ENCODE measurements at regions not wholly inside any gene's neighbourhood (a gene's known extent, or its start where the extent isn't known, plus 50 kb on each side); places are given as distances from the start of the nearest gene placed in this dataset.

DNA sequence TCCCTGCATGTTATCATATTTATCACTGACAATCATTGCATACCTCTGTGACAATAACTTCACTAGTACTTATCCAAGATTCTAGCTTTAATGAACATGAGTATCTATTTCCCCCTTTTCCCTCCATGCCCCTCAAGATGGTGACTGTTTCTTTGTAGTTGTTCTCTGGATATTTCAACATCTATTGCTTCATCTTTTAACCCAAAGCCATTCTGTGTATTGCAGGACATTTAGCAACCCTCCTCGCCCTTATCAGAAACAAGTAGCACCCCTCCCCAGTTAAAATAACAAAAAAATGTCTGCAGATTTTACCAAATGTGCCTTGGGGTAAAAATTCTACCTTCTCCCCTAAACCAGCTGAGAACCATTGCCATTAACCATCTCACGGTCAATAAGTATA is 979.8 kb upstream of the MANEA start:
- no peaks in the 10 kb centered on the region for H3K9me3 ChIP-seq (replicated peaks; ENCODE audit: control insufficient read depth, insufficient read depth, low read length)
- H3K9me1 ChIP-seq (replicated peaks; ENCODE audit: control insufficient read depth, extremely low read depth, insufficient read depth, low read length) = no peaks in the 10 kb centered on the region
- dilution Hi-C loops (cut with MboI; ENCODE audit: extremely low pct_ligation_motif_present, low sequenced_read_pairs) (no loop called here), intact Hi-C loops (cut with micrococcal nuclease) (no loop called here)
- H3K4me3 ChIP-seq (replicated peaks in 1 of 3; ENCODE audit: insufficient read depth in 1 of 3, low read depth in 1 of 3, low read length in 3 of 3) = no peak overlapping the region
- DNase-seq (ENCODE audit: low read depth, low spot score) (no peak), FAIRE-seq (no peak)
- no peaks in the 10 kb centered on the region for H3K27me3 ChIP-seq (ENCODE audit: control insufficient read depth in 2 of 2, insufficient read depth in 2 of 2, low read length in 2 of 2)
- POLR2A ChIA-PET = no interaction called here
- no peaks in the 10 kb centered on the region for H3K79me2 ChIP-seq (ENCODE audit: control insufficient read depth, insufficient read depth, low read length)
- CTCF ChIA-PET = no interaction called here
- H3K9ac ChIP-seq (replicated peaks; ENCODE audit: extremely low read depth, insufficient read depth, low read length) = no peak overlapping the region
- no peak overlapping the region for H3K4me2 ChIP-seq (ENCODE audit: insufficient read depth, low read length)
- H2AFZ ChIP-seq (ENCODE audit: low read depth, low read length) = no peak overlapping the region
- no peak overlapping the region for H3K27ac ChIP-seq (ENCODE audit: insufficient read depth, low read depth, low read length)
- H3K36me3 ChIP-seq (ENCODE audit: control insufficient read depth in 2 of 2, extremely low read depth in 1 of 2, insufficient read depth in 2 of 2, low read length in 2 of 2) = no peaks in the 10 kb centered on the region
- no TSS peak for BruUV-seq (replicated peaks)
- H4K20me1 ChIP-seq (replicated peaks; ENCODE audit: control insufficient read depth, extremely low read depth, insufficient read depth, low read length) = no peaks in the 10 kb centered on the region
- no peaks in the 10 kb centered on the region for H3K4me1 ChIP-seq (ENCODE audit: control insufficient read depth, extremely low read depth, insufficient read depth, low read length)
- TF ChIP-seq EZH2 (IDR thresholded peaks at IDR 0.05; ENCODE audit: borderline replicate concordance, low read depth, low read length, severe bottlenecking) = no peak
- no peak for TF ChIP-seq POLR2A (IDR thresholded peaks at IDR 0.05; ENCODE audit: low read depth, low read length)
- TF ChIP-seq FOS (IDR thresholded peaks at IDR 0.05; ENCODE audit: borderline replicate concordance, insufficient read depth, low read length) = no peak
- no peak for TF ChIP-seq POLR2AphosphoS5 (IDR thresholded peaks at IDR 0.05; ENCODE audit: insufficient read depth, low read depth, low read length)
- no peak for TF ChIP-seq GATA2 (IDR thresholded peaks at IDR 0.05; ENCODE audit: insufficient read depth, insufficient read length, low read depth, low read length)
- TF ChIP-seq, protein P1, sequence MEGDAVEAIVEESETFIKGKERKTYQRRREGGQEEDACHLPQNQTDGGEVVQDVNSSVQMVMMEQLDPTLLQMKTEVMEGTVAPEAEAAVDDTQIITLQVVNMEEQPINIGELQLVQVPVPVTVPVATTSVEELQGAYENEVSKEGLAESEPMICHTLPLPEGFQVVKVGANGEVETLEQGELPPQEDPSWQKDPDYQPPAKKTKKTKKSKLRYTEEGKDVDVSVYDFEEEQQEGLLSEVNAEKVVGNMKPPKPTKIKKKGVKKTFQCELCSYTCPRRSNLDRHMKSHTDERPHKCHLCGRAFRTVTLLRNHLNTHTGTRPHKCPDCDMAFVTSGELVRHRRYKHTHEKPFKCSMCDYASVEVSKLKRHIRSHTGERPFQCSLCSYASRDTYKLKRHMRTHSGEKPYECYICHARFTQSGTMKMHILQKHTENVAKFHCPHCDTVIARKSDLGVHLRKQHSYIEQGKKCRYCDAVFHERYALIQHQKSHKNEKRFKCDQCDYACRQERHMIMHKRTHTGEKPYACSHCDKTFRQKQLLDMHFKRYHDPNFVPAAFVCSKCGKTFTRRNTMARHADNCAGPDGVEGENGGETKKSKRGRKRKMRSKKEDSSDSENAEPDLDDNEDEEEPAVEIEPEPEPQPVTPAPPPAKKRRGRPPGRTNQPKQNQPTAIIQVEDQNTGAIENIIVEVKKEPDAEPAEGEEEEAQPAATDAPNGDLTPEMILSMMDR (IDR thresholded peaks at IDR 0.05; ENCODE audit: extremely low read depth in 1 of 2, insufficient read depth in 1 of 2, low read depth in 1 of 2, low read length in 2 of 2) = no peak
- no peak for TF ChIP-seq JUN (IDR thresholded peaks at IDR 0.05; ENCODE audit: borderline replicate concordance, insufficient read depth, insufficient read length, low read depth)
- no peak for TF ChIP-seq MYC (IDR thresholded peaks at IDR 0.05; ENCODE audit: low read depth, low read length)
- TF ChIP-seq, protein P2, sequence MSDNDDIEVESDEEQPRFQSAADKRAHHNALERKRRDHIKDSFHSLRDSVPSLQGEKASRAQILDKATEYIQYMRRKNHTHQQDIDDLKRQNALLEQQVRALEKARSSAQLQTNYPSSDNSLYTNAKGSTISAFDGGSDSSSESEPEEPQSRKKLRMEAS (IDR thresholded peaks at IDR 0.05; ENCODE audit: insufficient read depth, insufficient read length) = no peak
